ENCODE measurements at regions not wholly inside any gene's neighbourhood (a gene's known extent, or its start where the extent isn't known, plus 50 kb on each side); places are given as distances from the start of the nearest gene placed in this dataset.

GRCh38 chr10:22133749-22134624, 83.8 kb downstream of the EBLN1 start:
- TF ChIP-seq ZBTB7A (tag by site-specific recombination; IDR thresholded peaks at IDR 0.05; ENCODE audit: low read depth) (no peak), CTCF (tag by site-specific recombination; IDR thresholded peaks at IDR 0.05) (no peak), MZF1 (tag by site-specific recombination; IDR thresholded peaks at IDR 0.05; ENCODE audit: borderline replicate concordance) (no peak), ZNF837 (tag by site-specific recombination; IDR thresholded peaks at IDR 0.05) (no peak), REST (tag by site-specific recombination; IDR thresholded peaks at IDR 0.05) (no peak)
